Neural cell (in vitro differentiated cells): ENCODE measurements at regions not wholly inside any gene's neighbourhood (a gene's known extent, or its start where the extent isn't known, plus 50 kb on each side); places are given as distances from the start of the nearest gene placed in this dataset.

ENCODE experiments used
- H2AFZ ChIP-seq: fragments of 200-600, 300-800 bp; sonication (generic), shearing (Covaris generic); 2 replicates; pipeline ENCODE4 v1.6.0; 2014; ENCODE audit warnings: low read depth, mild to moderate bottlenecking, antibody characterized with exemption, low read length, moderate library complexity
- H3F3A ChIP-seq: fragments of 200-600 bp; shearing (Covaris generic); 2 replicates; pipeline ENCODE4 v1.6.1; 2016; ENCODE audit warnings: mild to moderate bottlenecking, moderate library complexity, mixed read lengths, antibody characterized with exemption, low read length; ENCODE audit not compliant: insufficient read depth, poor library complexity, severe bottlenecking
- H3K27ac ChIP-seq: fragments of 200-600, 300-800 bp; sonication (generic), shearing (Covaris generic); 2 replicates; pipeline ENCODE4 v1.5.1; 2014; ENCODE audit warnings: mild to moderate bottlenecking, low read length, moderate library complexity
- H3K27me3 ChIP-seq: fragments of 300-800, 200-600 bp; sonication (generic), shearing (Covaris generic); 2 replicates; pipeline ENCODE4 v1.6.0; 2014; ENCODE audit warnings: mild to moderate bottlenecking, low read depth, low read length, moderate library complexity; ENCODE audit not compliant: insufficient read depth
- H3K36me3 ChIP-seq: fragments of 300-800, 200-600 bp; sonication (generic), shearing (Covaris generic); 2 replicates; pipeline ENCODE4 v1.5.1; 2014; ENCODE audit warnings: mild to moderate bottlenecking, antibody characterized with exemption, low read length, moderate library complexity; ENCODE audit not compliant: insufficient read depth
- H3K4me2 ChIP-seq: fragments of 300-800, 200-600 bp; sonication (generic), shearing (Covaris generic); 2 replicates; pipeline ENCODE4 v1.6.0; 2014; ENCODE audit warnings: mild to moderate bottlenecking, low read length
- H3K4me3 ChIP-seq: fragments of 300-800, 200-600 bp; sonication (generic), shearing (Covaris generic); 2 replicates; pipeline ENCODE4 v1.5.1; 2014; ENCODE audit warnings: mild to moderate bottlenecking, low read length, moderate library complexity
- H3K79me2 ChIP-seq: fragments of 200-600 bp; shearing (Covaris generic); replicated peaks from 2 replicates; pipeline ENCODE4 v1.6.0; 2014; ENCODE audit warnings: mild to moderate bottlenecking, low read length, moderate library complexity; ENCODE audit not compliant: insufficient read depth
- H3K9ac ChIP-seq: fragments of 300-800, 200-600 bp; sonication (generic), shearing (Covaris generic); 2 replicates; pipeline ENCODE4 v1.6.1; 2016; ENCODE audit warnings: mild to moderate bottlenecking, low read length, mixed read lengths
- H3K9me2 ChIP-seq: fragments of 200-600 bp; shearing (Covaris generic); 2 replicates; pipeline ENCODE4 v1.6.1; 2016; ENCODE audit warnings: mild to moderate bottlenecking, low read length, mixed read lengths; ENCODE audit not compliant: insufficient read depth
- H3K9me3 ChIP-seq: fragments of 200-600, 300-800 bp; sonication (generic), shearing (Covaris generic); 2 replicates; pipeline ENCODE4 v1.6.1; 2016; ENCODE audit warnings: mild to moderate bottlenecking, mixed run types, low read length, moderate library complexity, mixed read lengths
- H4K20me1 ChIP-seq: fragments of 200-600 bp; shearing (Covaris generic); 2 replicates; pipeline ENCODE4 v1.6.1; 2016; ENCODE audit warnings: mild to moderate bottlenecking, mixed run types; ENCODE audit not compliant: insufficient read depth
- CTCF ChIP-seq: fragments of 450-650 bp; IDR thresholded peaks from 2 replicates; pipeline ENCODE4 v1.5.1; 2014; ENCODE audit warnings: antibody characterized with exemption, mild to moderate bottlenecking, moderate library complexity; ENCODE audit not compliant: poor library complexity, severe bottlenecking
- EP300 ChIP-seq: fragments of 450-650 bp; conservative IDR thresholded peaks from 2 replicates; pipeline ENCODE4 v1.6.1; 2014; ENCODE audit warnings: antibody characterized with exemption, mild to moderate bottlenecking, moderate library complexity; ENCODE audit not compliant: poor library complexity, severe bottlenecking
- EZH2 ChIP-seq: fragments of 200-600, 300-800 bp; shearing (Covaris generic), sonication (generic); IDR thresholded peaks from 2 replicates; pipeline ENCODE4 v1.6.1; 2014; ENCODE audit warnings: antibody characterized with exemption, low read length, borderline replicate concordance, mild to moderate bottlenecking; ENCODE audit not compliant: insufficient read depth, poor library complexity, severe bottlenecking
- MXI1 ChIP-seq: fragments of 450-650 bp; conservative IDR thresholded peaks from 2 replicates; pipeline ENCODE4 v1.6.1; 2014; ENCODE audit warnings: antibody characterized with exemption, mild to moderate bottlenecking; ENCODE audit not compliant: poor library complexity, severe bottlenecking
- POLR2AphosphoS5 ChIP-seq: IDR thresholded peaks from 2 replicates; pipeline ENCODE4 v1.6.1; 2012
- RAD21 ChIP-seq: fragments of 450-650 bp; conservative IDR thresholded peaks from 2 replicates; pipeline ENCODE4 v1.6.1; 2014; ENCODE audit warnings: antibody characterized with exemption, mild to moderate bottlenecking, moderate library complexity
- SMC3 ChIP-seq: fragments of 450-650 bp; conservative IDR thresholded peaks from 2 replicates; pipeline ENCODE4 v1.6.1; 2014; ENCODE audit warnings: antibody characterized with exemption, mild to moderate bottlenecking, moderate library complexity; ENCODE audit not compliant: poor library complexity
- TAF1 ChIP-seq: IDR thresholded peaks from 2 replicates; pipeline ENCODE4 v1.6.1; 2012; ENCODE audit warnings: low read depth
- TF ChIP-seq, protein P1 (sequence below): IDR thresholded peaks from 2 replicates; pipeline ENCODE4 v1.6.1; 2012; ENCODE audit warnings: borderline replicate concordance

- TF ChIP-seq TAF1 (no peak), MXI1 (no peak), EZH2 (no peak), EP300 (no peak), RAD21 (no peak), SMC3 (no peak), CTCF (no peak), POLR2AphosphoS5 (no peak)
- TF ChIP-seq, protein P1, sequence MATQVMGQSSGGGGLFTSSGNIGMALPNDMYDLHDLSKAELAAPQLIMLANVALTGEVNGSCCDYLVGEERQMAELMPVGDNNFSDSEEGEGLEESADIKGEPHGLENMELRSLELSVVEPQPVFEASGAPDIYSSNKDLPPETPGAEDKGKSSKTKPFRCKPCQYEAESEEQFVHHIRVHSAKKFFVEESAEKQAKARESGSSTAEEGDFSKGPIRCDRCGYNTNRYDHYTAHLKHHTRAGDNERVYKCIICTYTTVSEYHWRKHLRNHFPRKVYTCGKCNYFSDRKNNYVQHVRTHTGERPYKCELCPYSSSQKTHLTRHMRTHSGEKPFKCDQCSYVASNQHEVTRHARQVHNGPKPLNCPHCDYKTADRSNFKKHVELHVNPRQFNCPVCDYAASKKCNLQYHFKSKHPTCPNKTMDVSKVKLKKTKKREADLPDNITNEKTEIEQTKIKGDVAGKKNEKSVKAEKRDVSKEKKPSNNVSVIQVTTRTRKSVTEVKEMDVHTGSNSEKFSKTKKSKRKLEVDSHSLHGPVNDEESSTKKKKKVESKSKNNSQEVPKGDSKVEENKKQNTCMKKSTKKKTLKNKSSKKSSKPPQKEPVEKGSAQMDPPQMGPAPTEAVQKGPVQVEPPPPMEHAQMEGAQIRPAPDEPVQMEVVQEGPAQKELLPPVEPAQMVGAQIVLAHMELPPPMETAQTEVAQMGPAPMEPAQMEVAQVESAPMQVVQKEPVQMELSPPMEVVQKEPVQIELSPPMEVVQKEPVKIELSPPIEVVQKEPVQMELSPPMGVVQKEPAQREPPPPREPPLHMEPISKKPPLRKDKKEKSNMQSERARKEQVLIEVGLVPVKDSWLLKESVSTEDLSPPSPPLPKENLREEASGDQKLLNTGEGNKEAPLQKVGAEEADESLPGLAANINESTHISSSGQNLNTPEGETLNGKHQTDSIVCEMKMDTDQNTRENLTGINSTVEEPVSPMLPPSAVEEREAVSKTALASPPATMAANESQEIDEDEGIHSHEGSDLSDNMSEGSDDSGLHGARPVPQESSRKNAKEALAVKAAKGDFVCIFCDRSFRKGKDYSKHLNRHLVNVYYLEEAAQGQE, result no peak
Measured at GRCh38 chr15:29430831-29431230, 161.2 kb upstream of the NSMCE3 start.

DNA sequence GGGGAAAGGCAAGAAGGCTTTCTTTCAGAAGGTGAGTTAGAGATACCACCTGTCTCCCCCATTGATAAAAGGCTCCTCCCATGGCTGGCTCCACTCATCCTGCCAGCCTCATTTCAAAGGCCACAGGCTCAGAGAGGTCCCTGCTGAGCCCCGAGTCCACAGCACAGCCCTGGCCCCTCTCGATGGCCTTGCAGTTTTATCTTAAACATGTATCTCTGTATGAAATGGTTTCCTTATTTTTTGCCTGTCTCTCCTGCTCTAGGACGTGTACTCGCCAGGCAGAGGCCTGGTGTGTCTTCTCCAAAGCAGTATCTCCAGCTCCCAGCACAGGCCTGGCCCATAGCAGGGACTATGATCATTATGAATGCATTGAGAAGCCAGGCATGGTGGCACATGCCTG is 160.5 kb upstream of the NSMCE3 start:
- Histone ChIP-seq H3K9ac (no peak overlapping the region), H3K9me3 (no peaks in the 10 kb centered on the region), H3K4me2 (no peak overlapping the region), H3K27me3 (no peaks in the 10 kb centered on the region), H2AFZ (no peak overlapping the region), H3K36me3 (no peaks in the 10 kb centered on the region), H3K79me2 (no peaks in the 10 kb centered on the region), H3K9me2 (no peaks in the 10 kb centered on the region), H3K4me3 (no peak overlapping the region), H3K27ac (no peak overlapping the region), H4K20me1 (no peaks in the 10 kb centered on the region), H3F3A (no peaks in the 10 kb centered on the region)
- no peak for TF ChIP-seq RAD21
- TF ChIP-seq MXI1, result no peak
- TF ChIP-seq EZH2, result no peak
- no peak for TF ChIP-seq CTCF
- no peak for TF ChIP-seq TAF1
- no peak for TF ChIP-seq EP300
- no peak for TF ChIP-seq SMC3
- TF ChIP-seq, protein P1, result no peak
- no peak for TF ChIP-seq POLR2AphosphoS5

More at GRCh38 chr15:29430831-29431230, 161.2 kb upstream of the NSMCE3 start:
- no peaks in the 10 kb centered on the region for H3F3A ChIP-seq
- no peaks in the 10 kb centered on the region for H3K9me3 ChIP-seq
- H3K4me3 ChIP-seq, result no peak overlapping the region
- H3K4me2 ChIP-seq, result no peak overlapping the region
- no peaks in the 10 kb centered on the region for H3K27me3 ChIP-seq
- H2AFZ ChIP-seq, result no peak overlapping the region
- no peak overlapping the region for H3K9ac ChIP-seq
- no peaks in the 10 kb centered on the region for H3K9me2 ChIP-seq
- H3K27ac ChIP-seq, result no peak overlapping the region
- no peaks in the 10 kb centered on the region for H3K79me2 ChIP-seq
- no peaks in the 10 kb centered on the region for H3K36me3 ChIP-seq
- H4K20me1 ChIP-seq, result no peaks in the 10 kb centered on the region
